PFSK-1 (cell line): ENCODE measurements at regions not wholly inside any gene's neighbourhood (a gene's known extent, or its start where the extent isn't known, plus 50 kb on each side); places are given as distances from the start of the nearest gene placed in this dataset.

ENCODE experiments used
- FOXP2 ChIP-seq: optimal IDR thresholded peaks from 2 replicates; pipeline ENCODE3; 2011; ENCODE audit warnings: borderline replicate concordance, control low read depth, inconsistent platforms; ENCODE audit not compliant: insufficient read depth; ENCODE audit errors: extremely low read length, extremely low read depth
- POLR2AphosphoS5 ChIP-seq: IDR thresholded peaks from 2 replicates; pipeline ENCODE4 v1.6.1; 2012; ENCODE audit warnings: low read depth, mild to moderate bottlenecking, control low read depth, low read length, moderate library complexity
- SIN3A ChIP-seq: IDR thresholded peaks from 2 replicates; pipeline ENCODE4 v1.6.1; 2012; ENCODE audit warnings: mild to moderate bottlenecking, low read length, moderate library complexity, borderline replicate concordance; ENCODE audit not compliant: insufficient read depth
- TAF1 ChIP-seq: IDR thresholded peaks from 2 replicates; pipeline ENCODE4 v1.6.1; 2012; ENCODE audit warnings: low read length, control low read depth, borderline replicate concordance; ENCODE audit not compliant: insufficient read depth
- TF ChIP-seq, protein P1 (sequence below), 2 experiments: IDR thresholded peaks; 2 replicates each; pipeline versions ENCODE4 v1.6.1 to v1.8.0; 2011 to 2012; ENCODE audit warnings: low read depth in 2 of 2, low read length in 2 of 2, control low read depth in 1 of 2, inconsistent platforms in 1 of 2, mild to moderate bottlenecking in 1 of 2, moderate library complexity in 1 of 2; ENCODE audit not compliant: insufficient read depth in 1 of 2

DNA sequence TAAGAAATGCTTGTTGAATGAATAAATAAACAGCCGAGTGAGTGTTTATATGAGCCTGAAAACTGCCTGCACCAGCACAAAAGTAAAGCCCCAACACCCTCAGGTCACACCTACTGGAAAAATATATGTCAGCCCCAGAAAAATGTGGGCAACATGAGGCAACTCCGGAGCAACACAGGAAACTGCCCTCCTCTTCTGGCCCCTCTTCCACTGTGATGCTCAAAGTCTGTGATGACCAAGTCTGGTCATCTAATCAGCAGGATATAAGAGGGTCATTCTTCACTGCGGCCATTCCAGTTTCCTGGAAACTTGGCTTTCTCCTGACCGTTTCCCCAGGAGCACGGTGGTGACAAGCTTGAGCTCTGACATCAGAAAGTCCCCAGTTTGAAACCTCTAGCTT is 159.6 kb upstream of the PZP start:
- TF ChIP-seq, protein P1, sequence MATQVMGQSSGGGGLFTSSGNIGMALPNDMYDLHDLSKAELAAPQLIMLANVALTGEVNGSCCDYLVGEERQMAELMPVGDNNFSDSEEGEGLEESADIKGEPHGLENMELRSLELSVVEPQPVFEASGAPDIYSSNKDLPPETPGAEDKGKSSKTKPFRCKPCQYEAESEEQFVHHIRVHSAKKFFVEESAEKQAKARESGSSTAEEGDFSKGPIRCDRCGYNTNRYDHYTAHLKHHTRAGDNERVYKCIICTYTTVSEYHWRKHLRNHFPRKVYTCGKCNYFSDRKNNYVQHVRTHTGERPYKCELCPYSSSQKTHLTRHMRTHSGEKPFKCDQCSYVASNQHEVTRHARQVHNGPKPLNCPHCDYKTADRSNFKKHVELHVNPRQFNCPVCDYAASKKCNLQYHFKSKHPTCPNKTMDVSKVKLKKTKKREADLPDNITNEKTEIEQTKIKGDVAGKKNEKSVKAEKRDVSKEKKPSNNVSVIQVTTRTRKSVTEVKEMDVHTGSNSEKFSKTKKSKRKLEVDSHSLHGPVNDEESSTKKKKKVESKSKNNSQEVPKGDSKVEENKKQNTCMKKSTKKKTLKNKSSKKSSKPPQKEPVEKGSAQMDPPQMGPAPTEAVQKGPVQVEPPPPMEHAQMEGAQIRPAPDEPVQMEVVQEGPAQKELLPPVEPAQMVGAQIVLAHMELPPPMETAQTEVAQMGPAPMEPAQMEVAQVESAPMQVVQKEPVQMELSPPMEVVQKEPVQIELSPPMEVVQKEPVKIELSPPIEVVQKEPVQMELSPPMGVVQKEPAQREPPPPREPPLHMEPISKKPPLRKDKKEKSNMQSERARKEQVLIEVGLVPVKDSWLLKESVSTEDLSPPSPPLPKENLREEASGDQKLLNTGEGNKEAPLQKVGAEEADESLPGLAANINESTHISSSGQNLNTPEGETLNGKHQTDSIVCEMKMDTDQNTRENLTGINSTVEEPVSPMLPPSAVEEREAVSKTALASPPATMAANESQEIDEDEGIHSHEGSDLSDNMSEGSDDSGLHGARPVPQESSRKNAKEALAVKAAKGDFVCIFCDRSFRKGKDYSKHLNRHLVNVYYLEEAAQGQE (IDR thresholded peaks at IDR 0.05; ENCODE audit: insufficient read depth in 1 of 2, low read depth in 2 of 2, low read length in 2 of 2): no peak
- TF ChIP-seq TAF1 (no peak), FOXP2 (no peak), SIN3A (no peak), POLR2AphosphoS5 (no peak)

DNA sequence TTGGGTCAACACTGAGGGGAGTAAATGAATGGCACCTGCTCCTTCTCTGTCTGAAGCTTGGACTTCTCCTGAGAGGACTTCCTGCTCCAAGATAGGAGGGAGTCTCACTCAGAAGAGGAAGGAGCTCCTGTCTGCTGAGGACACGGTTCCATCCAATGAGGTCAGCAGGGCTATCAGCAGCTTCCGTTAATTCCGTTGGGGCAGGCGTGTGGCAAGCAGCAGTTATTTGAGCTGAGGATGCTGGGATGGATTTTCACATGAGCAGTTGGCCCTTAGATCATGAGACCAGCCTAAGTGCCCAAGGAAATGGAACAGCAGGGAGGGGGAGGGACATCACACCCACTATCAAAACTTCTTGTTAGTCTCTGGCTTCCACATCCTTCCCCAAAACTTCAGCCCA is 159.0 kb upstream of the PZP start:
- no peak for TF ChIP-seq FOXP2
- TF ChIP-seq, protein P1 (IDR thresholded peaks at IDR 0.05; ENCODE audit: insufficient read depth in 1 of 2, low read depth in 2 of 2, low read length in 2 of 2): no peak
- TF ChIP-seq SIN3A: no peak
- TF ChIP-seq TAF1: no peak
- TF ChIP-seq POLR2AphosphoS5: no peak

DNA sequence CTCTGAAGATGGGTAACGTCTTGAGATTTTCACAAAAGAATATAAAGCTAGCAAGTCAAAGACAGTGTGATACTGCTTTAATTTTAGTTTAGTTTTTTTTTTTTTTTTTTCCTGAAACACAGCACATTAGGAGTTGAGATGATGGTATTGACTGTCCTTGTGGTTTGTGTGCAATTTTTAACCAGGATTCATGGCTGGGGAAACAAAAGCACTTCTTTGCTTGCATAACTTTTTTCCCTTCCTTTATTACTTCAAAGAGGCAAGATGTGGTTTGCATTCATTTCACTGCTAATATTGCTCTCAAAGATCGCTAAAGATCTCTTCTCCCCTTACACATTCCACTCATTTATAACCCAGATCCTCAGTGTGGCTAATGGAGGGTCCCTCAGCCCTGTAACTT is 157.1 kb upstream of the PZP start:
- TF ChIP-seq POLR2AphosphoS5: no peak
- TF ChIP-seq SIN3A: no peak
- TF ChIP-seq FOXP2: no peak
- TF ChIP-seq, protein P1 (IDR thresholded peaks at IDR 0.05; ENCODE audit: insufficient read depth in 1 of 2, low read depth in 2 of 2, low read length in 2 of 2): no peak
- no peak for TF ChIP-seq TAF1

DNA sequence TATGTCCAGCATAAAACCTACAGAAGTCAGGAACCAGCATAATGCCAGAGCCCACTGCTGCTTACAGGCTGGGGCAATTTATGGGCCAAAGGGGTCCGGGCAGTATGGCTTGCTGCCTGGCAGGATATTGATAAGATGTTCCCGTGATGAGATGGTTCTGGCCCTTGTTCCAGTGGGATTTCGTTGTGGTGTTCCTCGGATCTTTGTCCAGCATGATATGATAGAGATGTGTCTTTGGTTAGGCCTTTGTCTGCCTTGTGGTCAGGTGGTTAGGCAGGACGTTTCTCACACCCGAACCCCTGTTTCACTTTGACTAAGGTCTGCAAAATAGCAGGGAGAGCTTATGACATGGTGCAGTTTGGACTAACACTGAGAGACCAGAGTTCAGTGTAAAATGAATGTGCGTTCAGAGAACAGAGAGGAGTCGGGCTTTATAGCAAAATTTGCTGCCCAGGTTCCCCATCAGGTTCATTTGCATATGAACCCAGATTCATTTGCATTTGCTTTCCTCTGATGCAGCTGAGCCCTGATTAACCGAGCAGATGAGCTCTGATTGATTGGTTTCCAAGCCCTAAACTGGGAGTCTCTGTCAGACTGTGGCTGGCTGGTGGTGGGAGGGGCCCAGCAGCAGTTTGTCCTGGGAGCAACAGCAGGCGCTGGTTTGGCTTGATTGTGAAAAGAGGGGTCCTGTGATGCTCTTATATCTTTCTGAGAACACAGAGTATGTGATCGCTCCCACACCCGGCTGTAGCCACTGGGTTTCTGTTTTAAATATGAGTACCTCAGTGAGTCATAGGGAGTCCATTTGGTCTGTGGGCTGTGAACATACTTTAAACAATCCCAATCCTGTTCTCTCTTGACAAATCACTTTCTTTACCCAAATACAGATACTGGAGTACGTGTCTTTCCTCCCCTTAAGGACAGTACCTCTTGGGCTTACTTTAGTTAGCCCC is 156.3 kb upstream of the PZP start:
- TF ChIP-seq POLR2AphosphoS5: no peak
- no peak for TF ChIP-seq FOXP2
- TF ChIP-seq, protein P1 (IDR thresholded peaks at IDR 0.05; ENCODE audit: insufficient read depth in 1 of 2, low read depth in 2 of 2, low read length in 2 of 2): no peak
- no peak for TF ChIP-seq SIN3A
- TF ChIP-seq TAF1: no peak
